Fibroblast of lung (primary cell): ENCODE measurements at regions not wholly inside any gene's neighbourhood (a gene's known extent, or its start where the extent isn't known, plus 50 kb on each side); places are given as distances from the start of the nearest gene placed in this dataset.

ENCODE experiments used
- EZH2 ChIP-seq: IDR thresholded peaks from 2 replicates; pipeline ENCODE4 v1.5.1; 2012; ENCODE audit warnings: low read length, control low read depth, mild to moderate bottlenecking; ENCODE audit errors: missing control alignments
- TF ChIP-seq, protein P1 (sequence below), 2 donors: IDR thresholded peaks in 1 of 2; conservative IDR thresholded peaks in 1 of 2; 1 replicate in 1 of 2; 2 replicates in 1 of 2; pipeline ENCODE4 v1.5.1; 2011 to 2012; ENCODE audit warnings: low read length in 2 of 2, control low read depth in 1 of 2, inconsistent platforms in 1 of 2, low read depth in 1 of 2, mild to moderate bottlenecking in 1 of 2

DNA sequence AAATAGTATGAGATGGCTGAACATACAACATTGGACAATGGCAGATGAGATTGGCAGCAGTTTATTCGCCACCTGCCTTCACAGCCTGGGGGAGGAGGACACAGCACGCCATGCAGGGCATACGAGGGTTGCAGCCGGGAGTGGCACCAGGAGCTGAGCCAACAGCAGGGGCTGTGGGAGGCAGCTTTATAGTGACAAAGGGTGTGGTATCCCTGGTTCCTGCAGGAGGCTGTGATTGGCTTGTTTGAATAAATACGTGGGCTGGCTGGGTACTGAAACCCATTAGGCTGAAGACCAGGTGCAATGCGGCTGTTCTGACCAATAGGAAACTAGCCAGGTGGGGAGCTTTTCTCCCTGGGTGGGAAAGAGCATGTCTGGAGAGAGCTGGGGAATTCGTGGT is 68.9 kb upstream of the LEP start:
- TF ChIP-seq, protein P1, sequence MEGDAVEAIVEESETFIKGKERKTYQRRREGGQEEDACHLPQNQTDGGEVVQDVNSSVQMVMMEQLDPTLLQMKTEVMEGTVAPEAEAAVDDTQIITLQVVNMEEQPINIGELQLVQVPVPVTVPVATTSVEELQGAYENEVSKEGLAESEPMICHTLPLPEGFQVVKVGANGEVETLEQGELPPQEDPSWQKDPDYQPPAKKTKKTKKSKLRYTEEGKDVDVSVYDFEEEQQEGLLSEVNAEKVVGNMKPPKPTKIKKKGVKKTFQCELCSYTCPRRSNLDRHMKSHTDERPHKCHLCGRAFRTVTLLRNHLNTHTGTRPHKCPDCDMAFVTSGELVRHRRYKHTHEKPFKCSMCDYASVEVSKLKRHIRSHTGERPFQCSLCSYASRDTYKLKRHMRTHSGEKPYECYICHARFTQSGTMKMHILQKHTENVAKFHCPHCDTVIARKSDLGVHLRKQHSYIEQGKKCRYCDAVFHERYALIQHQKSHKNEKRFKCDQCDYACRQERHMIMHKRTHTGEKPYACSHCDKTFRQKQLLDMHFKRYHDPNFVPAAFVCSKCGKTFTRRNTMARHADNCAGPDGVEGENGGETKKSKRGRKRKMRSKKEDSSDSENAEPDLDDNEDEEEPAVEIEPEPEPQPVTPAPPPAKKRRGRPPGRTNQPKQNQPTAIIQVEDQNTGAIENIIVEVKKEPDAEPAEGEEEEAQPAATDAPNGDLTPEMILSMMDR (conservative IDR thresholded peaks at IDR 0.05 in 1 of 2, IDR thresholded peaks at IDR 0.05 in 1 of 2; ENCODE audit: low read depth in 1 of 2, low read length in 2 of 2), result no peak
- no peak for TF ChIP-seq EZH2
